ENCODE measurements at regions not wholly inside any gene's neighbourhood (a gene's known extent, or its start where the extent isn't known, plus 50 kb on each side); places are given as distances from the start of the nearest gene placed in this dataset.

GRCh38 chr7:88452646-88453045 is 146.0 kb upstream of the STEAP4 start:
- Mint-ChIP-seq H3K4me3 (no peak overlapping the region), H3K27me3 (ENCODE audit: insufficient read depth, low read depth, poor library complexity) (no peaks in the 10 kb centered on the region), H3K9me3 (no peaks in the 10 kb centered on the region), H3K4me1 (peaks cover 15% of the 10 kb centered on the region), H3K27ac (no peak overlapping the region), H3K36me3 (ENCODE audit: low read depth) (no peaks in the 10 kb centered on the region)
- no peak for DNase-seq (ENCODE audit: low spot score)
- H3K27ac ChIP-seq (ENCODE audit: low read depth): no peak overlapping the region
- no peak overlapping the region for H3K4me2 ChIP-seq
- H3K27me3 ChIP-seq (ENCODE audit: insufficient read depth): no peaks in the 10 kb centered on the region
- H3K4me3 ChIP-seq: no peak overlapping the region
- no peak for ATAC-seq
- peaks cover 7% of the 10 kb centered on the region; the same call in 1 of the 2 replicates for H3K9me2 ChIP-seq (ENCODE audit: insufficient read depth)
- no peaks in the 10 kb centered on the region for H4K20me1 ChIP-seq (replicated peaks; ENCODE audit: insufficient read depth)
- no peaks in the 10 kb centered on the region for H3K36me3 ChIP-seq (ENCODE audit: insufficient read depth)
- no peaks in the 10 kb centered on the region for H3K79me2 ChIP-seq (replicated peaks; ENCODE audit: insufficient read depth)
- peaks cover 8% of the 10 kb centered on the region; the same call in 1 of the 2 replicates for H3K4me1 ChIP-seq (ENCODE audit: insufficient read depth)
- TF ChIP-seq POLR2AphosphoS5 (IDR thresholded peaks at IDR 0.05; ENCODE audit: low read depth) (no peak), CTCF (conservative IDR thresholded peaks at IDR 0.05; ENCODE audit: low read depth in 2 of 2) (no peak), ZNF114 (CRISPR knock-in tag; IDR thresholded peaks at IDR 0.05) (no peak), EZH2phosphoT487 (IDR thresholded peaks at IDR 0.05; ENCODE audit: unreplicated experiment) (no peak), CREB1 (CRISPR knock-in tag; IDR thresholded peaks at IDR 0.05; ENCODE audit: low read depth) (no peak), ZNF331 (CRISPR knock-in tag; IDR thresholded peaks at IDR 0.05; ENCODE audit: low read depth) (no peak), JUNB (IDR thresholded peaks at IDR 0.05; ENCODE audit: unreplicated experiment) (no peak)
- TF ChIP-seq, protein P1, sequence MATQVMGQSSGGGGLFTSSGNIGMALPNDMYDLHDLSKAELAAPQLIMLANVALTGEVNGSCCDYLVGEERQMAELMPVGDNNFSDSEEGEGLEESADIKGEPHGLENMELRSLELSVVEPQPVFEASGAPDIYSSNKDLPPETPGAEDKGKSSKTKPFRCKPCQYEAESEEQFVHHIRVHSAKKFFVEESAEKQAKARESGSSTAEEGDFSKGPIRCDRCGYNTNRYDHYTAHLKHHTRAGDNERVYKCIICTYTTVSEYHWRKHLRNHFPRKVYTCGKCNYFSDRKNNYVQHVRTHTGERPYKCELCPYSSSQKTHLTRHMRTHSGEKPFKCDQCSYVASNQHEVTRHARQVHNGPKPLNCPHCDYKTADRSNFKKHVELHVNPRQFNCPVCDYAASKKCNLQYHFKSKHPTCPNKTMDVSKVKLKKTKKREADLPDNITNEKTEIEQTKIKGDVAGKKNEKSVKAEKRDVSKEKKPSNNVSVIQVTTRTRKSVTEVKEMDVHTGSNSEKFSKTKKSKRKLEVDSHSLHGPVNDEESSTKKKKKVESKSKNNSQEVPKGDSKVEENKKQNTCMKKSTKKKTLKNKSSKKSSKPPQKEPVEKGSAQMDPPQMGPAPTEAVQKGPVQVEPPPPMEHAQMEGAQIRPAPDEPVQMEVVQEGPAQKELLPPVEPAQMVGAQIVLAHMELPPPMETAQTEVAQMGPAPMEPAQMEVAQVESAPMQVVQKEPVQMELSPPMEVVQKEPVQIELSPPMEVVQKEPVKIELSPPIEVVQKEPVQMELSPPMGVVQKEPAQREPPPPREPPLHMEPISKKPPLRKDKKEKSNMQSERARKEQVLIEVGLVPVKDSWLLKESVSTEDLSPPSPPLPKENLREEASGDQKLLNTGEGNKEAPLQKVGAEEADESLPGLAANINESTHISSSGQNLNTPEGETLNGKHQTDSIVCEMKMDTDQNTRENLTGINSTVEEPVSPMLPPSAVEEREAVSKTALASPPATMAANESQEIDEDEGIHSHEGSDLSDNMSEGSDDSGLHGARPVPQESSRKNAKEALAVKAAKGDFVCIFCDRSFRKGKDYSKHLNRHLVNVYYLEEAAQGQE (IDR thresholded peaks at IDR 0.05; ENCODE audit: unreplicated experiment): no peak
- H3F3A ChIP-seq (replicated peaks; ENCODE audit: low read depth): no peaks in the 10 kb centered on the region
- H2AFZ ChIP-seq: no peak overlapping the region; the same call in 1 of the 2 replicates

- DNase-seq (ENCODE audit: low spot score) (no peak), ATAC-seq (no peak)
- Histone ChIP-seq H3K4me2 (no peak overlapping the region), H3K79me2 (replicated peaks; ENCODE audit: insufficient read depth) (no peaks in the 10 kb centered on the region), H3K4me1 (ENCODE audit: insufficient read depth) (peaks cover 8% of the 10 kb centered on the region; the same call in 1 of the 2 replicates), H3K4me3 (no peak overlapping the region), H3K36me3 (ENCODE audit: insufficient read depth) (no peaks in the 10 kb centered on the region), H3F3A (replicated peaks; ENCODE audit: low read depth) (no peaks in the 10 kb centered on the region), H3K9me2 (ENCODE audit: insufficient read depth) (peaks cover 14% of the 10 kb centered on the region), H3K27me3 (ENCODE audit: insufficient read depth) (no peaks in the 10 kb centered on the region), H2AFZ (peak overlapping the region; percentile 25; the same call in 1 of the 2 replicates), H4K20me1 (replicated peaks; ENCODE audit: insufficient read depth) (no peaks in the 10 kb centered on the region), H3K27ac (ENCODE audit: low read depth) (no peak overlapping the region)
- Mint-ChIP-seq H3K27ac (peak overlapping the region; percentile 29; the same call in 1 of the 2 replicates), H3K4me3 (no peak overlapping the region), H3K36me3 (ENCODE audit: low read depth) (no peaks in the 10 kb centered on the region), H3K9me3 (no peaks in the 10 kb centered on the region), H3K27me3 (ENCODE audit: insufficient read depth, low read depth, poor library complexity) (no peaks in the 10 kb centered on the region), H3K4me1 (peaks cover 15% of the 10 kb centered on the region)
- no peak for TF ChIP-seq STAT1 (IDR thresholded peaks at IDR 0.05; ENCODE audit: unreplicated experiment)
- no peak for TF ChIP-seq JUNB (IDR thresholded peaks at IDR 0.05; ENCODE audit: unreplicated experiment)
- no peak for TF ChIP-seq NANOG (IDR thresholded peaks at IDR 0.05; ENCODE audit: borderline replicate concordance)
- no peak for TF ChIP-seq POLR2AphosphoS5 (IDR thresholded peaks at IDR 0.05; ENCODE audit: low read depth)
- no peak for TF ChIP-seq CTCF (conservative IDR thresholded peaks at IDR 0.05; ENCODE audit: low read depth in 2 of 2)
- TF ChIP-seq, protein P1 (IDR thresholded peaks at IDR 0.05; ENCODE audit: unreplicated experiment): no peak
- no peak for TF ChIP-seq EZH2phosphoT487 (IDR thresholded peaks at IDR 0.05; ENCODE audit: unreplicated experiment)
Observed at GRCh38 chr7:88450874-88451273, 144.2 kb upstream of the STEAP4 start.
